ENCODE measurements at regions not wholly inside any gene's neighbourhood (a gene's known extent, or its start where the extent isn't known, plus 50 kb on each side); places are given as distances from the start of the nearest gene placed in this dataset.

- H3K27me3 ChIP-seq (ENCODE audit: control insufficient read depth in 2 of 2, insufficient read depth in 2 of 2, low read length in 2 of 2) = no peaks in the 10 kb centered on the region
- no peaks in the 10 kb centered on the region for H3K36me3 ChIP-seq (ENCODE audit: control insufficient read depth in 2 of 2, insufficient read depth in 2 of 2, low read length in 2 of 2)
- H3K4me3 ChIP-seq (ENCODE audit: low read length in 2 of 2) = no peak overlapping the region
- no peak overlapping the region for H3K27ac ChIP-seq (ENCODE audit: low read depth in 2 of 2, low read length in 2 of 2)
- H3K9ac ChIP-seq (ENCODE audit: low read depth in 1 of 2, low read length in 2 of 2) = no peak overlapping the region
- no peaks in the 10 kb centered on the region for H3K9me3 ChIP-seq (ENCODE audit: control insufficient read depth in 2 of 2, low read length in 2 of 2)
- H3K4me1 ChIP-seq (ENCODE audit: control insufficient read depth in 2 of 2, insufficient read depth in 2 of 2, low read length in 2 of 2) = peaks cover 0 to 2% of the 10 kb centered on the region in 2 donors
Measured at GRCh38 chr9:129394886-129395279, 216.8 kb upstream of the IER5L start.

- Histone ChIP-seq H3K4me3 (ENCODE audit: low read length in 2 of 2) (no peak overlapping the region), H3K27me3 (ENCODE audit: control insufficient read depth in 2 of 2, insufficient read depth in 2 of 2, low read length in 2 of 2) (no peaks in the 10 kb centered on the region), H3K9me3 (ENCODE audit: control insufficient read depth in 2 of 2, low read length in 2 of 2) (no peaks in the 10 kb centered on the region), H3K27ac (ENCODE audit: low read depth in 2 of 2, low read length in 2 of 2) (no peak overlapping the region), H3K4me1 (ENCODE audit: control insufficient read depth in 2 of 2, insufficient read depth in 2 of 2, low read length in 2 of 2) (no peaks in the 10 kb centered on the region), H3K9ac (ENCODE audit: low read depth in 1 of 2, low read length in 2 of 2) (no peak overlapping the region), H3K36me3 (ENCODE audit: control insufficient read depth in 2 of 2, insufficient read depth in 2 of 2, low read length in 2 of 2) (no peaks in the 10 kb centered on the region)
Measured at GRCh38 chr9:129394061-129394885, 216.2 kb upstream of the IER5L start.

- Histone ChIP-seq H3K9ac (ENCODE audit: low read depth in 1 of 2, low read length in 2 of 2) (no peak overlapping the region), H3K27ac (ENCODE audit: low read depth in 2 of 2, low read length in 2 of 2) (no peak overlapping the region), H3K4me3 (ENCODE audit: low read length in 2 of 2) (no peak overlapping the region), H3K36me3 (ENCODE audit: control insufficient read depth in 2 of 2, insufficient read depth in 2 of 2, low read length in 2 of 2) (no peaks in the 10 kb centered on the region), H3K27me3 (ENCODE audit: control insufficient read depth in 2 of 2, insufficient read depth in 2 of 2, low read length in 2 of 2) (no peaks in the 10 kb centered on the region), H3K4me1 (ENCODE audit: control insufficient read depth in 2 of 2, insufficient read depth in 2 of 2, low read length in 2 of 2) (no peaks in the 10 kb centered on the region), H3K9me3 (ENCODE audit: control insufficient read depth in 2 of 2, low read length in 2 of 2) (no peaks in the 10 kb centered on the region)
Measured at GRCh38 chr9:129393064-129393463, 215.0 kb upstream of the IER5L start.

DNA sequence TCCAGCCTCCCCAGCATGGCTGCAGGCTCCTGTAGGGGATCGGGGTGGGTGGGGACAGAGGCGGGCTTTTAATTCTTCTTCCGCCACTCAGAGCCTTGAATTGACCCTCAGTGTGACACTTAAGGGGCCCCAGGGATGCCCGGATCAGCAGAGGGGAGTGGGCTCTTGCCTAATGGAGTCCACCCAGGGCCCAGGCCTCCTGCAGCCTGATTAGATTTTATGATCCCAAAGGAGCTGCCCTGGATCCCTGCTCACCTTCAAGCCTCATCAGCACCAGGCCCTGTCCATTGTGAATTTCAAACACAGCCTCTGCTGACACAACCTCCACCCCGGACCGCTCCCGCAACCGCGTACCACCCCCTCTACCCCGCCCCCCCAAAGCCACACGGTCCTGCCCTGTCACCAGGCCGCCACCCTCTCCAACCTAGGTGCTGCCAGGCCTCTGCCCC, 214.1 kb upstream of the IER5L start:
- Histone ChIP-seq H3K27me3 (ENCODE audit: control insufficient read depth in 2 of 2, insufficient read depth in 2 of 2, low read length in 2 of 2) (no peaks in the 10 kb centered on the region), H3K27ac (ENCODE audit: low read depth in 2 of 2, low read length in 2 of 2) (no peak overlapping the region), H3K4me3 (ENCODE audit: low read length in 2 of 2) (no peak overlapping the region), H3K9me3 (ENCODE audit: control insufficient read depth in 2 of 2, low read length in 2 of 2) (no peaks in the 10 kb centered on the region), H3K4me1 (ENCODE audit: control insufficient read depth in 2 of 2, insufficient read depth in 2 of 2, low read length in 2 of 2) (no peaks in the 10 kb centered on the region), H3K9ac (ENCODE audit: low read depth in 1 of 2, low read length in 2 of 2) (no peak overlapping the region), H3K36me3 (ENCODE audit: control insufficient read depth in 2 of 2, insufficient read depth in 2 of 2, low read length in 2 of 2) (no peaks in the 10 kb centered on the region)

- Histone ChIP-seq H3K4me3 (ENCODE audit: low read length in 2 of 2) (no peak overlapping the region), H3K9me3 (ENCODE audit: control insufficient read depth in 2 of 2, low read length in 2 of 2) (no peaks in the 10 kb centered on the region), H3K36me3 (ENCODE audit: control insufficient read depth in 2 of 2, insufficient read depth in 2 of 2, low read length in 2 of 2) (no peaks in the 10 kb centered on the region), H3K4me1 (ENCODE audit: control insufficient read depth in 2 of 2, insufficient read depth in 2 of 2, low read length in 2 of 2) (no peaks in the 10 kb centered on the region), H3K9ac (ENCODE audit: low read depth in 1 of 2, low read length in 2 of 2) (no peak overlapping the region), H3K27me3 (ENCODE audit: control insufficient read depth in 2 of 2, insufficient read depth in 2 of 2, low read length in 2 of 2) (no peaks in the 10 kb centered on the region), H3K27ac (ENCODE audit: low read depth in 2 of 2, low read length in 2 of 2) (no peak overlapping the region)
Measured at GRCh38 chr9:129391221-129391661, 213.2 kb upstream of the IER5L start.

GRCh38 chr9:129390541-129390940, 212.5 kb upstream of the IER5L start:
- H3K27ac ChIP-seq (ENCODE audit: low read depth in 2 of 2, low read length in 2 of 2) = no peak overlapping the region
- no peaks in the 10 kb centered on the region for H3K4me1 ChIP-seq (ENCODE audit: control insufficient read depth in 2 of 2, insufficient read depth in 2 of 2, low read length in 2 of 2)
- H3K9ac ChIP-seq (ENCODE audit: low read depth in 1 of 2, low read length in 2 of 2) = no peak overlapping the region
- no peaks in the 10 kb centered on the region for H3K27me3 ChIP-seq (ENCODE audit: control insufficient read depth in 2 of 2, insufficient read depth in 2 of 2, low read length in 2 of 2)
- H3K9me3 ChIP-seq (ENCODE audit: control insufficient read depth in 2 of 2, low read length in 2 of 2) = no peaks in the 10 kb centered on the region
- H3K36me3 ChIP-seq (ENCODE audit: control insufficient read depth in 2 of 2, insufficient read depth in 2 of 2, low read length in 2 of 2) = no peaks in the 10 kb centered on the region
- H3K4me3 ChIP-seq (ENCODE audit: low read length in 2 of 2) = no peak overlapping the region

- H3K4me3 ChIP-seq (ENCODE audit: low read length in 2 of 2) = no peak overlapping the region
- H3K9ac ChIP-seq (ENCODE audit: low read depth in 1 of 2, low read length in 2 of 2) = no peak overlapping the region
- no peaks in the 10 kb centered on the region for H3K36me3 ChIP-seq (ENCODE audit: control insufficient read depth in 2 of 2, insufficient read depth in 2 of 2, low read length in 2 of 2)
- H3K4me1 ChIP-seq (ENCODE audit: control insufficient read depth in 2 of 2, insufficient read depth in 2 of 2, low read length in 2 of 2) = peaks cover 4 to 7% of the 10 kb centered on the region in 2 donors
- no peak overlapping the region for H3K27ac ChIP-seq (ENCODE audit: low read depth in 2 of 2, low read length in 2 of 2)
- no peaks in the 10 kb centered on the region for H3K9me3 ChIP-seq (ENCODE audit: control insufficient read depth in 2 of 2, low read length in 2 of 2)
- no peaks in the 10 kb centered on the region for H3K27me3 ChIP-seq (ENCODE audit: control insufficient read depth in 2 of 2, insufficient read depth in 2 of 2, low read length in 2 of 2)
Measured at GRCh38 chr9:129387822-129388221, 209.8 kb upstream of the IER5L start.

DNA sequence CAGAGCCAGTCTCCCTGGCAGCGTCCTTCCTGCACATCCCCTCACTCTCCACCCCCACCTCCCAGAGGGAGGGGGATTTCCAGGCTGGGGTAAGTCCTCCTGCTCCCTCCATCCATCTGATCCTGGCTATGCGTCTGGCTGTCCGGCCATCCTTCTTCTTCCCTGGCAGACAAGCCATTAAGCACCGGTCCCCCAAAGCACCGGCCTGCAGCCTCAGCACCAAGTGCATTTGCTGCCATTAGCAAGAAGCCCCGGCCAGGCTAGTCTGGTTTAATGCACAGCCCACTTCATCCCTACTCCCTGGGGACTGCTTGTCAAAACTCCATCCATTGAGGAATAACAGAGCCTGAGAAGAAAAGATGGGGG, 208.7 kb upstream of the IER5L start:
- H3K27ac ChIP-seq (ENCODE audit: low read depth in 2 of 2, low read length in 2 of 2) = no peak overlapping the region
- no peaks in the 10 kb centered on the region for H3K36me3 ChIP-seq (ENCODE audit: control insufficient read depth in 2 of 2, insufficient read depth in 2 of 2, low read length in 2 of 2)
- H3K9ac ChIP-seq (ENCODE audit: low read depth in 1 of 2, low read length in 2 of 2) = no peak overlapping the region
- H3K9me3 ChIP-seq (ENCODE audit: control insufficient read depth in 2 of 2, low read length in 2 of 2) = no peaks in the 10 kb centered on the region
- peaks cover 11 to 15% of the 10 kb centered on the region in 2 donors for H3K4me1 ChIP-seq (ENCODE audit: control insufficient read depth in 2 of 2, insufficient read depth in 2 of 2, low read length in 2 of 2)
- H3K27me3 ChIP-seq (ENCODE audit: control insufficient read depth in 2 of 2, insufficient read depth in 2 of 2, low read length in 2 of 2) = no peaks in the 10 kb centered on the region
- H3K4me3 ChIP-seq (ENCODE audit: low read length in 2 of 2) = no peak overlapping the region

- Histone ChIP-seq H3K4me1 (ENCODE audit: control insufficient read depth in 2 of 2, insufficient read depth in 2 of 2, low read length in 2 of 2) (peaks cover 11 to 15% of the 10 kb centered on the region in 2 donors), H3K27ac (ENCODE audit: low read depth in 2 of 2, low read length in 2 of 2) (no peak overlapping the region), H3K27me3 (ENCODE audit: control insufficient read depth in 2 of 2, insufficient read depth in 2 of 2, low read length in 2 of 2) (no peaks in the 10 kb centered on the region), H3K9me3 (ENCODE audit: control insufficient read depth in 2 of 2, low read length in 2 of 2) (no peaks in the 10 kb centered on the region), H3K4me3 (ENCODE audit: low read length in 2 of 2) (no peak overlapping the region), H3K9ac (ENCODE audit: low read depth in 1 of 2, low read length in 2 of 2) (no peak overlapping the region), H3K36me3 (ENCODE audit: control insufficient read depth in 2 of 2, insufficient read depth in 2 of 2, low read length in 2 of 2) (no peaks in the 10 kb centered on the region)
Measured at GRCh38 chr9:129385211-129385934, 207.3 kb upstream of the IER5L start.

GRCh38 chr9:129384491-129385210, 206.6 kb upstream of the IER5L start:
- Histone ChIP-seq H3K27me3 (ENCODE audit: control insufficient read depth in 2 of 2, insufficient read depth in 2 of 2, low read length in 2 of 2) (no peaks in the 10 kb centered on the region), H3K9me3 (ENCODE audit: control insufficient read depth in 2 of 2, low read length in 2 of 2) (no peaks in the 10 kb centered on the region), H3K9ac (ENCODE audit: low read depth in 1 of 2, low read length in 2 of 2) (no peak overlapping the region), H3K4me1 (ENCODE audit: control insufficient read depth in 2 of 2, insufficient read depth in 2 of 2, low read length in 2 of 2) (peaks cover 11 to 15% of the 10 kb centered on the region in 2 donors), H3K36me3 (ENCODE audit: control insufficient read depth in 2 of 2, insufficient read depth in 2 of 2, low read length in 2 of 2) (no peaks in the 10 kb centered on the region), H3K27ac (ENCODE audit: low read depth in 2 of 2, low read length in 2 of 2) (no peak overlapping the region), H3K4me3 (ENCODE audit: low read length in 2 of 2) (no peak overlapping the region)
